ENCODE measurements at regions not wholly inside any gene's neighbourhood (a gene's known extent, or its start where the extent isn't known, plus 50 kb on each side); places are given as distances from the start of the nearest gene placed in this dataset.

DNA sequence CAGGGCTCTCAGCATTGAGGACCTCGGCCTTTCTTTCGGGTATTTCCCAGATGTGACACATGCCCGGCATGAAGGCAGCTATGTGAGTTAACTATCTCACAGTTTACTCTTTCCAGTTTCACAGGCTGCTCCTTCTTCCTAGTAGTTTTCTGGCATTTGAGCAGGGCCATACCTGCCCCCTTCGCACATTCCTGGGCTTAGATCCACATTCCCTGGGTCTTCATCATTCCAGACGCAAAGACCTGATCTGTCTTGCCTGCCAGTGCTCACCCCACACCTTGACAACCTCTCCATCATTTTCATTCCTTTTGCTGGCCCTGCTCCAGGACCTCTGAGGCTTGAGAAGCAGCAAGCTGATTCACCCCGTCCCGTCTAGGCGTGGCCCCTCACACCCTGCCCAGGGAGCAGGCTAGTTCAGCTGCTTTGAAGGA, 227.5 kb downstream of the WDR11 start:
- TF ChIP-seq, protein P1, sequence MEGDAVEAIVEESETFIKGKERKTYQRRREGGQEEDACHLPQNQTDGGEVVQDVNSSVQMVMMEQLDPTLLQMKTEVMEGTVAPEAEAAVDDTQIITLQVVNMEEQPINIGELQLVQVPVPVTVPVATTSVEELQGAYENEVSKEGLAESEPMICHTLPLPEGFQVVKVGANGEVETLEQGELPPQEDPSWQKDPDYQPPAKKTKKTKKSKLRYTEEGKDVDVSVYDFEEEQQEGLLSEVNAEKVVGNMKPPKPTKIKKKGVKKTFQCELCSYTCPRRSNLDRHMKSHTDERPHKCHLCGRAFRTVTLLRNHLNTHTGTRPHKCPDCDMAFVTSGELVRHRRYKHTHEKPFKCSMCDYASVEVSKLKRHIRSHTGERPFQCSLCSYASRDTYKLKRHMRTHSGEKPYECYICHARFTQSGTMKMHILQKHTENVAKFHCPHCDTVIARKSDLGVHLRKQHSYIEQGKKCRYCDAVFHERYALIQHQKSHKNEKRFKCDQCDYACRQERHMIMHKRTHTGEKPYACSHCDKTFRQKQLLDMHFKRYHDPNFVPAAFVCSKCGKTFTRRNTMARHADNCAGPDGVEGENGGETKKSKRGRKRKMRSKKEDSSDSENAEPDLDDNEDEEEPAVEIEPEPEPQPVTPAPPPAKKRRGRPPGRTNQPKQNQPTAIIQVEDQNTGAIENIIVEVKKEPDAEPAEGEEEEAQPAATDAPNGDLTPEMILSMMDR (IDR thresholded peaks at IDR 0.05) = no peak
- no peak for TF ChIP-seq EP300 (IDR thresholded peaks at IDR 0.05)

Measured in stomach (tissue), 4 donors.